Nephron (organoid): ENCODE measurements at regions not wholly inside any gene's neighbourhood (a gene's known extent, or its start where the extent isn't known, plus 50 kb on each side); places are given as distances from the start of the nearest gene placed in this dataset.

Source experiments
- H3K27ac Mint-ChIP-seq, 3 experiments: 2 replicates each; pipeline ENCODE4 v1.8.0; 2020; ENCODE audit warnings: mixed read lengths in 3 of 3, mild to moderate bottlenecking in 2 of 3, moderate library complexity in 1 of 3
- H3K27me3 Mint-ChIP-seq: 2 replicates; pipeline ENCODE4 v1.8.0; 2021; ENCODE audit warnings: low read depth, mild to moderate bottlenecking, moderate library complexity, mixed read lengths
- H3K36me3 Mint-ChIP-seq: 2 replicates; pipeline ENCODE4 v1.8.0; 2020; ENCODE audit warnings: low read depth, mixed read lengths
- H3K4me1 Mint-ChIP-seq: 2 replicates; pipeline ENCODE4 v1.8.0; 2020; ENCODE audit warnings: mixed read lengths
- H3K4me3 Mint-ChIP-seq, 3 experiments: 2 replicates each; pipeline ENCODE4 v1.8.0; 2020; ENCODE audit warnings: mild to moderate bottlenecking in 3 of 3, mixed read lengths in 3 of 3, moderate library complexity in 2 of 3
- H3K9me3 Mint-ChIP-seq: 2 replicates; pipeline ENCODE4 v1.8.0; 2020; ENCODE audit warnings: mixed read lengths
- TF ChIP-seq, protein P1 (sequence below), 3 experiments: fragments of 200-600 bp; sonication (generic); IDR thresholded peaks; one replicate each; pipeline ENCODE4 v1.5.0; 2021; ENCODE audit warnings: antibody characterized with exemption in 3 of 3; ENCODE audit not compliant: unreplicated experiment in 3 of 3

GRCh38 chr1:163785868-163786405 lies 464.2 kb downstream of the NUF2 start:
- peaks cover 4% of the 10 kb centered on the region for H3K36me3 Mint-ChIP-seq
- H3K27me3 Mint-ChIP-seq: no peaks in the 10 kb centered on the region
- H3K27ac Mint-ChIP-seq: no peak overlapping the region
- H3K4me1 Mint-ChIP-seq: no peaks in the 10 kb centered on the region
- TF ChIP-seq, protein P1, sequence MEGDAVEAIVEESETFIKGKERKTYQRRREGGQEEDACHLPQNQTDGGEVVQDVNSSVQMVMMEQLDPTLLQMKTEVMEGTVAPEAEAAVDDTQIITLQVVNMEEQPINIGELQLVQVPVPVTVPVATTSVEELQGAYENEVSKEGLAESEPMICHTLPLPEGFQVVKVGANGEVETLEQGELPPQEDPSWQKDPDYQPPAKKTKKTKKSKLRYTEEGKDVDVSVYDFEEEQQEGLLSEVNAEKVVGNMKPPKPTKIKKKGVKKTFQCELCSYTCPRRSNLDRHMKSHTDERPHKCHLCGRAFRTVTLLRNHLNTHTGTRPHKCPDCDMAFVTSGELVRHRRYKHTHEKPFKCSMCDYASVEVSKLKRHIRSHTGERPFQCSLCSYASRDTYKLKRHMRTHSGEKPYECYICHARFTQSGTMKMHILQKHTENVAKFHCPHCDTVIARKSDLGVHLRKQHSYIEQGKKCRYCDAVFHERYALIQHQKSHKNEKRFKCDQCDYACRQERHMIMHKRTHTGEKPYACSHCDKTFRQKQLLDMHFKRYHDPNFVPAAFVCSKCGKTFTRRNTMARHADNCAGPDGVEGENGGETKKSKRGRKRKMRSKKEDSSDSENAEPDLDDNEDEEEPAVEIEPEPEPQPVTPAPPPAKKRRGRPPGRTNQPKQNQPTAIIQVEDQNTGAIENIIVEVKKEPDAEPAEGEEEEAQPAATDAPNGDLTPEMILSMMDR (IDR thresholded peaks at IDR 0.05; ENCODE audit: unreplicated experiment in 3 of 3): no peak
- H3K9me3 Mint-ChIP-seq: peaks cover 7% of the 10 kb centered on the region
- H3K4me3 Mint-ChIP-seq: no peak overlapping the region

DNA sequence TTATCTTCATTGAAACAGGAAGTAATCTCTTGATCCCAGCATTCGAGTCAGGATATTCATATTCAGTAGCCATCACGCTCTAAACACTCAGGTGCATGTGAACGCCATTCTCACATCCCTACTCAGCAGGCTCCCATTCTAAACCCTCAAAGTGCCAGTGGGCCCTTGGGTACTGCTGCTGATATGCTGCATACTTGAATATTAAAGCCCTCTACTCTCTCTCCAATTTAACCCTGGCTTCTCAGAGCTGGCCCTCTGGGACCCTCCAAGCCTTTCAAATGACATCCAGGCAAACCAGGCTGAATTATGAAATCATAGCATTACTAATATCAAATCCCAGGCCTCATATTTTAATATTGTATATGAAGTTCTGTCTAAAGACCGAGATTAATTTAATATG lies 468.2 kb downstream of the NUF2 start:
- TF ChIP-seq, protein P1 (IDR thresholded peaks at IDR 0.05; ENCODE audit: unreplicated experiment in 3 of 3): no peak
- Mint-ChIP-seq H3K27ac (no peak overlapping the region), H3K27me3 (no peaks in the 10 kb centered on the region), H3K4me1 (no peaks in the 10 kb centered on the region), H3K36me3 (peaks cover 4% of the 10 kb centered on the region), H3K9me3 (peaks cover 12% of the 10 kb centered on the region), H3K4me3 (no peak overlapping the region)

DNA sequence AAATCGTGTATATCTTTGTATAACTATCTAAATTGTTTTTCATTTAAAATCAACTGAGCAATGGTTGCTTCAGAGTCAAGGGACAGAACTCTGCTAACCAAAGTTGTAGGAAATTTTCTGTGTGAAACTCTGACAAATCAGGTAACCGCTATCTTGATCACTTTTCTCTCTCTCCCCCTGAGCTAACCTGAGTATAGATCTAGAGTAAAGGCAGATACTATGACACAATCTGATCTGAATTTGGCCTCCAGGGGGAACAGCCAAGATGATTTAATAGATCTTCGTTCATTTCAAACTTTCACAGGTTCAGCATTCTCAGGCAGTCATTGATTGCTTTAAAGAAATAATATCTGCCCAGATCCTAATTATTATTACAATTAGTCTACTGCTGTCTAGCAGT lies 472.8 kb downstream of the NUF2 start:
- peaks cover 12% of the 10 kb centered on the region for H3K9me3 Mint-ChIP-seq
- H3K36me3 Mint-ChIP-seq: peaks cover 4% of the 10 kb centered on the region
- no peak overlapping the region for H3K4me3 Mint-ChIP-seq
- TF ChIP-seq, protein P1 (IDR thresholded peaks at IDR 0.05; ENCODE audit: unreplicated experiment in 3 of 3): no peak
- H3K4me1 Mint-ChIP-seq: no peaks in the 10 kb centered on the region
- no peak overlapping the region for H3K27ac Mint-ChIP-seq
- no peaks in the 10 kb centered on the region for H3K27me3 Mint-ChIP-seq

GRCh38 chr1:163796394-163796821 lies 474.7 kb downstream of the NUF2 start:
- TF ChIP-seq, protein P1 (IDR thresholded peaks at IDR 0.05; ENCODE audit: unreplicated experiment in 3 of 3): no peak
- Mint-ChIP-seq H3K27me3 (no peaks in the 10 kb centered on the region), H3K4me1 (no peaks in the 10 kb centered on the region), H3K27ac (no peak overlapping the region), H3K36me3 (peaks cover 4% of the 10 kb centered on the region), H3K4me3 (no peak overlapping the region), H3K9me3 (peaks cover 12% of the 10 kb centered on the region)

GRCh38 chr1:163797816-163798215 lies 476.1 kb downstream of the NUF2 start:
- Mint-ChIP-seq H3K27ac (no peak overlapping the region), H3K27me3 (no peaks in the 10 kb centered on the region), H3K9me3 (peaks cover 6% of the 10 kb centered on the region), H3K4me1 (no peaks in the 10 kb centered on the region), H3K36me3 (no peaks in the 10 kb centered on the region), H3K4me3 (no peak overlapping the region)
- TF ChIP-seq, protein P1 (IDR thresholded peaks at IDR 0.05; ENCODE audit: unreplicated experiment in 3 of 3): no peak

DNA sequence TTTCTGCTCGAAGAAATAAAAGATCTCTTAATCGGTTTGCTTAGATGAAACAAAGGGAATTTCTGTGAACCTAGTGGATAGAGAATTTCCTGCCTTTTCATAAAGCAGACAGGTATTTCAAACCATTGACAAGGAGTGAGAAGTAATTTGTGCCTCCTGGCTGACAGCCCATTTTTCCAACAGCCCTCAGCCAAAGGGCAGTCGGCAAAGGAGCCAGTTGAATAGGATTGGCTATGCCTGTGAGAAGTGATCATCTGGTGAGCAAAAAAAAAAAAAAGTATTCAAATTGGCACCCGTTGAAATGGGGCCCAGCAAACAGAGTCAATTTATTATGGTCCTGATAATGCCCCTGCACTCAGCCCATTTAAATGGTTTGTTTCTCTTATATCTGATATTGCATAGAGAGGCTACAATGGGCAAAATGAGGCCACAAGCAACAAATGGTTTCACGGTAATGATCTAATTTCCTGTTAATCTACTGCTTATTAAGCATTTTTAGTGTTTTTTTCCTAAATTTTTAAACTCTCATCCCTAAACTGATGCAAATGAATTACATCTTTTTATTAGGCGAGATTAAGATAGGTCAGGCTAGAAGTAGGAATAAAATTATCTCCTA lies 477.5 kb downstream of the NUF2 start:
- TF ChIP-seq, protein P1 (IDR thresholded peaks at IDR 0.05; ENCODE audit: unreplicated experiment in 3 of 3): no peak
- H3K4me3 Mint-ChIP-seq: no peak overlapping the region
- no peaks in the 10 kb centered on the region for H3K9me3 Mint-ChIP-seq
- no peaks in the 10 kb centered on the region for H3K27me3 Mint-ChIP-seq
- no peaks in the 10 kb centered on the region for H3K36me3 Mint-ChIP-seq
- H3K4me1 Mint-ChIP-seq: no peaks in the 10 kb centered on the region
- H3K27ac Mint-ChIP-seq: no peak overlapping the region
